Vagina (tissue), 2 donors: ENCODE measurements at regions not wholly inside any gene's neighbourhood (a gene's known extent, or its start where the extent isn't known, plus 50 kb on each side); places are given as distances from the start of the nearest gene placed in this dataset.

Source experiments
- POLR2AphosphoS5 ChIP-seq, 2 donors: sonication (generic); formaldehyde crosslinking; IDR thresholded peaks; one replicate each; pipeline ENCODE4 v1.9.0; 2017; ENCODE audit warnings: antibody characterized with exemption in 2 of 2, mild to moderate bottlenecking in 2 of 2, low read depth in 1 of 2; ENCODE audit not compliant: insufficient read depth in 1 of 2
- TF ChIP-seq, protein P1 (sequence below), 3 experiments: fragments of 450-650 bp in 2 of 3; fragments of 200-600 bp in 1 of 3; sonication (generic) in 1 of 3; IDR thresholded peaks; one replicate each; pipeline ENCODE4 v1.5.1; 2017 to 2019; ENCODE audit warnings: antibody characterized with exemption in 3 of 3, mild to moderate bottlenecking in 2 of 3, moderate library complexity in 2 of 3

DNA sequence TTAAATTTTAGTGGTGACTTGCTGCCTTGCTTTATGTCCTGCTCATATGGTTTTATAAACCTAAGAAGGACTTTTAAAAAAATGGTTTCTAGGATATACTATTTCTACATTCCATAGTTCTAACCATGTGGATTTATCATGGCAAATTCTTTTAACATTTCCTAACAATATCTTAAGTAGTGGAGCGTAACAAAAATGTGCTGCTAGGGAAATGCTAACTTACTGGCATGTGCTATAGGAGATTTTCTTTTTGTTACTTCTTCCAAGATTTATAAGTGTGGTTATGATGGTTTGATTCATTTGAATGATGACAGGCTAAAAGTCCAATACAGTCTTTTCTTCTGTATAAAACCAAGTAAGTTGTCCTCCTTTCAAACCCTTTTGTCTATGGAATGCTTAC, 713.7 kb downstream of the SLITRK1 start:
- TF ChIP-seq POLR2AphosphoS5 (IDR thresholded peaks at IDR 0.05; ENCODE audit: insufficient read depth in 1 of 2, low read depth in 1 of 2): no peak
- TF ChIP-seq, protein P1, sequence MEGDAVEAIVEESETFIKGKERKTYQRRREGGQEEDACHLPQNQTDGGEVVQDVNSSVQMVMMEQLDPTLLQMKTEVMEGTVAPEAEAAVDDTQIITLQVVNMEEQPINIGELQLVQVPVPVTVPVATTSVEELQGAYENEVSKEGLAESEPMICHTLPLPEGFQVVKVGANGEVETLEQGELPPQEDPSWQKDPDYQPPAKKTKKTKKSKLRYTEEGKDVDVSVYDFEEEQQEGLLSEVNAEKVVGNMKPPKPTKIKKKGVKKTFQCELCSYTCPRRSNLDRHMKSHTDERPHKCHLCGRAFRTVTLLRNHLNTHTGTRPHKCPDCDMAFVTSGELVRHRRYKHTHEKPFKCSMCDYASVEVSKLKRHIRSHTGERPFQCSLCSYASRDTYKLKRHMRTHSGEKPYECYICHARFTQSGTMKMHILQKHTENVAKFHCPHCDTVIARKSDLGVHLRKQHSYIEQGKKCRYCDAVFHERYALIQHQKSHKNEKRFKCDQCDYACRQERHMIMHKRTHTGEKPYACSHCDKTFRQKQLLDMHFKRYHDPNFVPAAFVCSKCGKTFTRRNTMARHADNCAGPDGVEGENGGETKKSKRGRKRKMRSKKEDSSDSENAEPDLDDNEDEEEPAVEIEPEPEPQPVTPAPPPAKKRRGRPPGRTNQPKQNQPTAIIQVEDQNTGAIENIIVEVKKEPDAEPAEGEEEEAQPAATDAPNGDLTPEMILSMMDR (IDR thresholded peaks at IDR 0.05): no peak
